GM18867 (cell line): ENCODE measurements at regions not wholly inside any gene's neighbourhood (a gene's known extent, or its start where the extent isn't known, plus 50 kb on each side); places are given as distances from the start of the nearest gene placed in this dataset.
A peak's percentile ranks its signal among the peaks of the same experiment; 100 is the strongest.

Source experiments
- ATAC-seq: cut with Tn5 transposase; IDR thresholded peaks from one replicate; pipeline ENCODE4 v1.9.1; 2021; ENCODE audit warnings: mild to moderate bottlenecking, moderate library complexity; ENCODE audit not compliant: unreplicated experiment

DNA sequence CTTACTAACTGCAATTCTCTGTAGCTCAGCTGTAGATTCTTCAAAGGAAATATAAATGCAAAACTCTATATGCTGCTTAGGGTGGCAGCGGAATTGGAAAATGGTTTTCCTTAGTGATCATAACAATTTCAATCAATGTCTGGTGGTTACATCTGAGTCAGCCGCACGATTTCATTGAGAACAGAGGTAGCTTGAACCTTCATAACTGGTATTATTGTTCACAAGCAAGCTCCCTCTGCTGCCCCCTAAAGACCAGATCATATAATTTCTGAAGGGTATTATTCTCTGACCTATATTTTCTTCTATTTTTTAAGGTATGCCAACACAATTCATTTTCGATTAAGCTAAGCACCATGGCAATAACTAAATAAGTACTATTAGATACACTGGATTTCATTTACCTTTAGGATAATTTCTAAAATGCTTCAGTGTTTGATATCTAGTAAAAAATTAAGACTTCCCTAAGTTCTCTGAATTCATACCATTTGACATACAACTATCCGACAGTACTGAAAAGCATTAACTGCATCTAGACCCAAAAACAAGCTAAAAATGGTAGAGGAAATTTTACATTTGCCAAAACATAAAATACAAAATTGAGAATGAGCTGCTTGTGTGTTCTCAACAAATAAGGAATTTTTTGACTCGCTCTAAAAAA is 181.1 kb upstream of the SPEF2 start:
- ATAC-seq, result peak; percentile 67

DNA sequence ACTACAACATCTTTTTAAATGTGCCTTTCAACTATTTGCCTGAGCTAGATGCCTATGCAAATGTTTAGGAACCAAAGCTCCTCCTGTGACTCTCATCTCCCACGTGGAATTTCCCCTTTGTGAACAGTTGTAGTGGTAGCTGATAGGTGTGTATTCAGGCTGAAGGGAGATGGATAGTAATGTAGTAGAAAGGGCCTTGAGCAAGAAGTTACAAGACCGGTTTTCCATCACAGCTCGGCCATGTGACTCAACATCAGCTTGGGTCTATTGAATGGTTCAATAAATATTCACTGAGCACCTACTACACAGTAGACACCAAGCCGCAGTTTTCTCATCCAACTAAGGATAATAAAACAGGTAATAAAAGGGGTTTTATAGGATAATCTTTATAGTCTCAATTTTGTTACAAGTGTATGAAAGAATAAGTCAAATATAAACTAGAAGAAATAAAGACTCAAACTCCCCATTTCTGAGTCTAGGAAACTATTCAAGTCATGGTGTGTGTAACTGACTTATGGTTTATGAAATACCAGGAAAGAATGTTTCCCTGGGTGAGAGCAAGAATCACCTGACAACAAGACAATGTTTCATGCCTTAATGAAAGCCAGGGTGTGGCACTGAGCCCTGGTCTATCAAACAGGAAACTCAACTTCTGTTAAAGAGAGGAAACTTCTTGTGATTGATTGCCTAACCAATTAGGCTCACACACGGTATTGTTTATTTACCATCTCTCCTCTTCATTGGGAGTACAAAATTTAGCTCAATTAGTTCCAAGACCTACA is 187.1 kb upstream of the SPEF2 start:
- ATAC-seq, result no peak

- no peak for ATAC-seq
Measured at GRCh38 chr5:35420200-35420599, 189.9 kb upstream of the PRLR start.

DNA sequence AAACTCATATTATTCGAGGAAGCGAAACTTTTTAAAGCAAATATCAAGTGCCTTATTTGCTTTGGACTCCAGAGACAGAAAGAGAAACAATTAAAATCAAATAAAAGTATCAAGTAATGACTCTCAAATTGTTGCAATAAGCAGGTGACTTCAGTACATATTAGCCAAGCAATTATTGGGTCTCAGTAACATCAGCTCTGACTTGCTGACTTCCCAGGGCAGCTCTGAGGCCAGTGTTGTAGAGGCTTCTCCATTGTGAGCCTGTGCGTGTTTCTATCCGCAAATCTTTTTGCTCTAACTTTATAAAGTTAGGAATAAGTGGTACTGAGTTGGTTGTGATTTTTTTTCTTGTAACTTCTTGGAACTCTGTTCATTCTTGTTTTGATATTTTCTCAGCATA is 186.8 kb upstream of the PRLR start:
- ATAC-seq, result no peak

- ATAC-seq, result no peak
Measured at GRCh38 chr5:35416217-35416988, 186.1 kb upstream of the PRLR start.

DNA sequence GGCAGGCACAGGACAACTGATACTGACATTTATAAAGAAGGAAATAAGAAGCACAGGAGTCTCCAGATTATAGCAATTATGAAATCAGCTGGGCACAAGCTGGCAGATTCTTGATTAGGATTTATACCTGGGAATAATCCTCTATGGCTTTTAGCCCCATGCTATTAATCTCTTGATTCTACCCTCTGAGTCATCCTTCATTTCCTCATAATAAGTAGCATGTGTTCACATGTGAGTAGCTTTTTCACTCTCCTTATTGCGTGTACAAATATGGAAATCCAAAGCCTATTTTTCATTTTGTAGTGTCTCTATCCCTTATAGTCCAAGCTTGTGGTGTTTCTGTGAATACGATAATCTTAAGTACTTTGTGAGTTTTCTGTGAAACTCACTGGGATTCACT is 185.0 kb upstream of the PRLR start:
- ATAC-seq, result no peak

DNA sequence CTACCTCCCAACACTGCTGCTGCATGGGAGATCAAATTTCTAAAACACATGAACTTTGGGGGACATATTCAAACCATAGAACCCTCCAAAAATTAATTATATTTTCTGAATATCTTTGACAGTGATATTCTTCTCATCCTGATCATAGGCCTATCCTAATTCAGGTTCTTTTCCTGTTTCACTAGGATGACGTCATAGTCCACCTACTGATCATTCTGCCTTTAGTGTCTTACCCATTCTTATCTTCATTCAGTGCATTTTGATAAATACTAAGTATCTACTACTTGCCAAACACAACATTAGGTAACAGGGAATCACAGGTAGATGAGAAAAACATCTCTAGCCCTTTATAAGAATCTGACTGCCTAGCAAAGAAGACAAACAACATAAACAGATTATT is 179.1 kb upstream of the PRLR start:
- ATAC-seq, result no peak

DNA sequence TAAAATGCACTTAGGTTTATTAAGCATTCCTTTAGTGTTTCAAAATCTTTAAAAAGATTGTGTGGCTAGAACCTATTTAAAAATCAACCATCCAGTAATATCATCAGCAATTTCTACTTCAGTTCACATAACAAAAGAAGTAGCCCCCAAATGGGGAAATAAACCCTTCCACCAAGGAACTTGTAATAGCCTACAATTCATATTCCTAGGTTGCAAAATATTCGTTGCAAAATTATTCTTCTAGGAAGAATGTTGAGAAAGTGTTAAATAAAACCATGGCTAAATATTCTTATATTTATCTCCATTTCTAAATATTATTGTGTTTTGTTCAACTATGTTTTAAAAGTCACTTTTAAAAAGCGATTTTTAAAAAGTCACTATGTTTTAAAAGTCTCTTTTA is 177.9 kb upstream of the PRLR start:
- no peak for ATAC-seq

- no peak for ATAC-seq
Measured at GRCh38 chr5:35407697-35408096, 177.4 kb upstream of the PRLR start.

GRCh38 chr5:35405938-35406337 is 175.7 kb upstream of the PRLR start:
- ATAC-seq, result no peak

DNA sequence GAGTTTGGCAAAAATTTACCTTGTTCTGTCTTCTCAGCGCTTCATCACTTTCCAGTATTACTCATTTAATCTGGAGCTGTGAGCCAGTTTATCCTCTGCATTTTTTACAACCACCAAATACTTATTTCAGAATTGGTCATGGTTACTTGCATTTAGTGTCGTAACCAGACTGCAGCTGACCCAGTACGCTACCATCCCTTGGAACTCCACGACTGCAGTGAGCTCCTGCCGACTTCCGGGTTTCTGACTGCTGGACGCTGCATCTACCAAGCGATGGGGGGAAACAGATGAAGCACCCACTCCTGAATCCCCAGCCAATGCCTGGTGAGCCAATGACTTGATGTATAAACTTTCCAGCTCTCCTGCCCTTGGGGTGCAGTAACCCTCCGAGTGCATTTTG is 174.4 kb upstream of the PRLR start:
- ATAC-seq, result no peak

GRCh38 chr5:35393901-35394300 is 163.6 kb upstream of the PRLR start:
- ATAC-seq, result no peak

GRCh38 chr5:35384658-35385057 is 154.4 kb upstream of the PRLR start:
- ATAC-seq, result no peak

DNA sequence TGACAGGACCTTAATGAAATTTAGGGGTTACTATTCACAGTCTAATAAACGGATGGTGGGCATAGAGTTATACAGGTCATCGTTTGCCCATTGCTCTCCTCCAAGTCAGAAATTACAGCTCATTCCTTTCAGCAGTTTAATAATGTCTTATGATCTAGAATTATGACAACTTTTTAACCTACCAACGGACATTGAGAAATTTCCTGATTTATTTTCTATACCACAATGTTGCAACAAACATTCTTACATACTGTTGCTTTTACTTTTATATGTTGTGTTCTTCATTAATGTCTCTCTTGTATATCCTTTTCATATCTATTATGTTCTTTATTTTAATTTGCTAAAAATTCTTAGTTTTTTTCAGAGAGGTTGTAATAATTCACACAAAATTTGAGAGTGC is 152.8 kb upstream of the PRLR start:
- no peak for ATAC-seq

GRCh38 chr5:35377653-35378052 is 147.4 kb upstream of the PRLR start:
- ATAC-seq, result no peak

- ATAC-seq, result no peak
Measured at GRCh38 chr5:35374584-35374983, 144.3 kb upstream of the PRLR start.

- no peak for ATAC-seq
Measured at GRCh38 chr5:35373249-35373648, 143.0 kb upstream of the PRLR start.

- no peak for ATAC-seq
Measured at GRCh38 chr5:35372482-35372881, 142.2 kb upstream of the PRLR start.

DNA sequence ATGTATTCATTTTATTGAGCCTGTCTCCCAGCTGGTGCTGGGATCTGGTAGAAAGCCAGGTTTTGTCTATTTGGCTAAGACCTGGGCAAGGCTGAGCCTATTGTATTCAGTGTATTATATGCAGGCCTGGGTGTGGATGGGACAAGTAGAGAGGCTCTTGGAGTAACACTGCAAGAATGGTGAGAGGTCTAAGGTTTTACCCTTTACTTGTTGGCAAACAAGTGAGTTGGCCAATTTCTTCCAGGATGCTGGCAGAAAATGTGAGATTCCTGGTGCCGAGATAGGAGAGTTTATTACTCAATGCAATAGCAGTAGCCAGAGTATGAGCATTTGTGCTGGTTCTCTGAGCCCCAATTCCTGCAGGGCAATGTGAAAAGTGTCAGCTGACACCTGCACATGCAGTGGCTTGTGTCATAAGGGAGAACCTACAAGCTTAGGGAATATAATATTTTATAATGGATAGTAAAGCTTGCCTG is 141.7 kb upstream of the PRLR start:
- ATAC-seq, result no peak

DNA sequence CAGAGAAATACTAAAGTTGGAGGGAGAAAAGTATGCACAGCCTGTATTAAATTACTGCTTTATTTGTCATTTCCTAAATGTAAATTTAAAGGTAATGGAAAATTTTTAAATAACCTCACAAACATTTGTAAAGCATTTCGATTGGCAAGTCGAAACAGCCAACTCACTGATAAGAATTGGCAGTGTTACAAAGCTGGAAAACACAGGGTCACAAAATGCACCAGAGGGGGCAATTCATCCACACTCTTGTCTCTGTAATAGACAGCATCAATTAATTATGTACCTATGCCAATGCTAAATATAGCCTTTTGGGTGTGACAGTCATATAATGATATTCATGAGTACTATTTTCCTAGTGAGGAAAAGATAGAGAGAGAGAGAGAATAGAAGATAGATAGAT is 140.6 kb upstream of the PRLR start:
- ATAC-seq, result no peak

- ATAC-seq, result no peak
Measured at GRCh38 chr5:35369965-35370790, 139.9 kb upstream of the PRLR start.
